GM12878 (cell line): ENCODE measurements at regions not wholly inside any gene's neighbourhood (a gene's known extent, or its start where the extent isn't known, plus 50 kb on each side); places are given as distances from the start of the nearest gene placed in this dataset.

Source experiments
- ATAC-seq: fragments of 200-7000 bp; cut with Tn5 transposase; 3 replicates; pipeline ENCODE4 v1.9.1; 2020; ENCODE audit warnings: mild to moderate bottlenecking, moderate library complexity
- BruUV-seq: library from RNA; stranded (reverse); fragments of 400-500 nt; replicated peaks from 2 replicates; lab custom pipeline; 2021; lab: Mats Ljungman, UMichigan
- CTCF ChIA-PET: fragments of 300-600 bp; sonication (Branson Sonifier 250); formaldehyde crosslinking; extraction: SDS; loops from one replicate; lab custom pipeline; 2021; ENCODE audit warnings: inconsistent platforms; lab: Yijun Ruan, JAX
- POLR2A ChIA-PET: fragments of 350-600 bp; formaldehyde crosslinking; extraction: SDS; loops from one replicate; lab custom pipeline; 2021; ENCODE audit warnings: inconsistent platforms; lab: Charles Lee
- RAD21 ChIA-PET: fragments of 300-600 bp; sonication (Branson Sonifier 250); formaldehyde crosslinking; loops from one replicate; lab custom pipeline; 2023; ENCODE audit warnings: antibody characterized with exemption; ENCODE audit not compliant: unreplicated experiment; lab: Charles Lee
- SMC1A ChIA-PET: fragments of 300-600 bp; sonication (Branson Sonifier 250); formaldehyde crosslinking; loops from one replicate; lab custom pipeline; 2023; ENCODE audit not compliant: unreplicated experiment, uncharacterized antibody; lab: Charles Lee
- DNase-seq: peaks from one replicate; pipeline ENCODE4 v3.0.0-alpha.2; 2011; ENCODE audit warnings: low read depth, low spot score
- FAIRE-seq: peaks from 3 replicates; lab custom pipeline; 2011; peaks lifted over from hg19 to GRCh38; lab: Jason Lieb, UNC
- H2AFZ ChIP-seq: 2 replicates; pipeline ENCODE4 v1.6.0; 2011; ENCODE audit warnings: low read depth, low read length, control low read depth; ENCODE audit not compliant: control insufficient read depth
- H3K27ac ChIP-seq: 2 replicates; pipeline ENCODE4 v1.5.1; 2011; ENCODE audit warnings: control low read depth; ENCODE audit not compliant: control insufficient read depth, insufficient read depth
- H3K27me3 ChIP-seq, 2 experiments: replicated peaks in 1 of 2; 2 replicates each; pipeline versions ENCODE4 v1.6.0 to v1.6.1; 2011; ENCODE audit warnings: low read length in 1 of 2; ENCODE audit not compliant: control insufficient read depth in 2 of 2, insufficient read depth in 2 of 2
- H3K36me3 ChIP-seq, 2 experiments: 2 replicates each; pipeline ENCODE4 v1.5.1; 2011; ENCODE audit warnings: low read length in 1 of 2; ENCODE audit not compliant: control insufficient read depth in 2 of 2, insufficient read depth in 2 of 2
- H3K4me1 ChIP-seq: 2 replicates; pipeline ENCODE4 v1.6.1; 2011; ENCODE audit warnings: mild to moderate bottlenecking, low read length, moderate library complexity, mixed read lengths; ENCODE audit not compliant: control insufficient read depth, insufficient read depth
- H3K4me2 ChIP-seq: 2 replicates; pipeline ENCODE4 v1.6.0; 2011; ENCODE audit warnings: control low read depth; ENCODE audit not compliant: control insufficient read depth, insufficient read depth
- H3K4me3 ChIP-seq: fragments of 200-600 bp; sonication (generic); 2 replicates; pipeline ENCODE4 v1.5.1; 2016
- H3K79me2 ChIP-seq: 2 replicates; pipeline ENCODE4 v1.6.0; 2011; ENCODE audit warnings: low read length; ENCODE audit not compliant: control insufficient read depth, insufficient read depth
- H3K9ac ChIP-seq: 2 replicates; pipeline ENCODE4 v1.8.0; 2011; ENCODE audit warnings: low read length, control low read depth, mixed read lengths; ENCODE audit not compliant: control insufficient read depth, insufficient read depth
- H3K9me3 ChIP-seq: replicated peaks from 3 replicates; pipeline ENCODE4 v1.5.1; 2011; ENCODE audit warnings: mild to moderate bottlenecking, low read length; ENCODE audit not compliant: control insufficient read depth, insufficient read depth
- H4K20me1 ChIP-seq: 2 replicates; pipeline ENCODE4 v1.6.0; 2011; ENCODE audit not compliant: control insufficient read depth, insufficient read depth
- ASH2L ChIP-seq: fragments of 300-600, 200-600 bp; sonication (generic); IDR thresholded peaks from 2 replicates; pipeline ENCODE4 v1.6.1; 2017; ENCODE audit warnings: low read depth, mild to moderate bottlenecking, borderline replicate concordance
- HDGF ChIP-seq: fragments of 450-650 bp; IDR thresholded peaks from 2 replicates; pipeline ENCODE4 v1.6.1; 2016; ENCODE audit warnings: antibody characterized with exemption
- KLF5 ChIP-seq: fragments of 450-650 bp; IDR thresholded peaks from 2 replicates; pipeline ENCODE4 v1.6.1; 2014; ENCODE audit warnings: mild to moderate bottlenecking; ENCODE audit not compliant: partially characterized antibody
- MEF2A ChIP-seq: IDR thresholded peaks from 2 replicates; pipeline ENCODE4 v1.6.1; 2011; ENCODE audit warnings: low read depth, mild to moderate bottlenecking, low read length, moderate library complexity; ENCODE audit not compliant: insufficient read depth
- MTA2 ChIP-seq: fragments of 450-650 bp; IDR thresholded peaks from 2 replicates; pipeline ENCODE4 v1.6.1; 2016; ENCODE audit warnings: low read depth, mild to moderate bottlenecking, moderate library complexity
- TCF7 ChIP-seq: IDR thresholded peaks from 2 replicates; pipeline ENCODE4 v1.6.1; 2014; ENCODE audit warnings: antibody characterized with exemption, borderline replicate concordance
- ZBED1 ChIP-seq: IDR thresholded peaks from 2 replicates; pipeline ENCODE4 v1.6.1; 2016; ENCODE audit warnings: borderline replicate concordance
- ZNF24 ChIP-seq: fragments of 450-650 bp; IDR thresholded peaks from 2 replicates; pipeline ENCODE4 v1.6.1; 2017; ENCODE audit warnings: antibody characterized with exemption, mild to moderate bottlenecking
- ZNF274 ChIP-seq: IDR thresholded peaks from one replicate; pipeline ENCODE4 v1.8.0; 2011; ENCODE audit not compliant: insufficient read length, insufficient read depth
- WGBS: methylation state at CpG from one replicate; pipeline ENCODE4 v1.1.6; 2016; ENCODE audit warnings: low lambda C conversion rate; ENCODE audit not compliant: insufficient replicate concordance, insufficient coverage; ENCODE audit errors: missing lambda C conversion rate; 5-methylcytosine and 5-hydroxymethylcytosine counted together
- in situ Hi-C: fragments of 300-500 bp; cut with MboI; formaldehyde crosslinking; loops from 9 replicates; pipeline ENCODE4 v1.14.3; 2018; ENCODE audit warnings: mixed read lengths
- intact Hi-C: fragments of 100-400 bp; cut with micrococcal nuclease; formaldehyde crosslinking; loops from one replicate; pipeline ENCODE4 v1.14.2; 2022; ENCODE audit not compliant: unreplicated experiment
- TF ChIP-seq, protein P1 (sequence below): IDR thresholded peaks from 2 replicates; pipeline ENCODE4 v1.6.1; 2011; ENCODE audit warnings: borderline replicate concordance, low read depth, mild to moderate bottlenecking, moderate library complexity, low read length; ENCODE audit not compliant: insufficient read depth, poor library complexity, severe bottlenecking
- TF ChIP-seq, protein P2 (sequence below): fragments of 450-650 bp; IDR thresholded peaks from 2 replicates; pipeline ENCODE4 v1.6.1; 2014; ENCODE audit warnings: mild to moderate bottlenecking
- TF ChIP-seq, protein P3 (sequence below): IDR thresholded peaks from 2 replicates; pipeline ENCODE4 v1.6.1; 2012; ENCODE audit warnings: low read depth, low read length, improper control_type of control experiment
- TF ChIP-seq, protein P4 (sequence below), 3 experiments: IDR thresholded peaks in 2 of 3; conservative IDR thresholded peaks in 1 of 3; 2 replicates each; pipeline ENCODE4 v1.5.1; 2011; ENCODE audit warnings: low read depth in 3 of 3, low read length in 3 of 3, mild to moderate bottlenecking in 3 of 3, control low read depth in 2 of 3, moderate library complexity in 2 of 3, inconsistent platforms in 1 of 3, mixed read lengths in 1 of 3; ENCODE audit not compliant: control insufficient read depth in 2 of 3, insufficient read depth in 1 of 3; ENCODE audit errors: extremely low read depth in 1 of 3
- TF ChIP-seq, protein P5 (sequence below): IDR thresholded peaks from 2 replicates; pipeline ENCODE4 v1.6.1; 2011; ENCODE audit warnings: mild to moderate bottlenecking, low read depth, low read length, moderate library complexity; ENCODE audit not compliant: insufficient replicate concordance
- TF ChIP-seq, protein P6 (sequence below): IDR thresholded peaks from 2 replicates; pipeline ENCODE4 v1.6.1; 2012; ENCODE audit warnings: low read depth, low read length, improper control_type of control experiment

DNA sequence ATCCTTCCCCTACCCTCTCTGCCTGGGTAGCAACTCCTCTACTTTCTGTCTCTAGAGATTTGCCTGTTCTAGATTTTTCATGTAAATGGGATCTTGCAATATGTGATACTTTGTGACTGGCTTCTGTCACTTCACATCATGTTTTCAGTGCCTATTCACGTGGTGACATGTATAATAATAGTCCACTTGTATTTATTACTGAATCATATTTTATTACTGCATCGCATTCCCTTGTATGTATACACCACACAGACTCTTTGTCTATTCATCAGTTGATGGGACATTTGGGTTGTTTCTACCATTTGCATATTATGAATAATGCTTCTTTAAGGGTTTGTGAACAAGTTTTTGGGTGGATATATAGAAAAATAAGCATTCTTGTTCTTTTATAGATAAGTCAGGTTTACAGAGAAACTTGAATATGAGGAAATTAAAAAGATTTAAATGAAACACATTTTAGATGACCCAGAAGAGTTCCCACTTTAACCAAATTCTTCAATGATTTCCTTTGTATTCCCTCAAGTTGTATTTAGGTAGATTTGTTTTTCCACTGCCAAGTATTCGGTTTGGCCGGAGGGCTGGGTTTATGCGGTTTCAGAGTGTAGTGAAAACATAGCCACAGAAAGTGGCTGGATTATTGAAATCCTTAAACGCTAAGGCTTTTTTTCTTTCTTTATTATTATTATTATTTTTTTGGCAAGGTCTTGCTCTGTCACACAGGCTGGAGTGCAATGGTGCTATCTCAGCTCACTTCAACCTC is 178.7 kb upstream of the TMTC1 start:
- ChIA-PET CTCF (no interaction called here), RAD21 (no interaction called here), POLR2A (no interaction called here), SMC1A (no interaction called here)
- no TSS peak for BruUV-seq
- Histone ChIP-seq H4K20me1 (no peaks in the 10 kb centered on the region; the same call in 1 of the 2 replicates), H3K79me2 (no peaks in the 10 kb centered on the region), H2AFZ (no peak overlapping the region), H3K9ac (no peak overlapping the region), H3K4me1 (no peaks in the 10 kb centered on the region), H3K27ac (no peak overlapping the region), H3K4me2 (no peak overlapping the region), H3K4me3 (no peak overlapping the region), H3K9me3 (no peaks in the 10 kb centered on the region), H3K36me3 (no peaks in the 10 kb centered on the region), H3K27me3 (no peaks in the 10 kb centered on the region)
- intact Hi-C loops (no loop called here), in situ Hi-C loops (no loop called here)
- FAIRE-seq (no peak), ATAC-seq (no peak), DNase-seq (no peak)
- TF ChIP-seq, protein P1, sequence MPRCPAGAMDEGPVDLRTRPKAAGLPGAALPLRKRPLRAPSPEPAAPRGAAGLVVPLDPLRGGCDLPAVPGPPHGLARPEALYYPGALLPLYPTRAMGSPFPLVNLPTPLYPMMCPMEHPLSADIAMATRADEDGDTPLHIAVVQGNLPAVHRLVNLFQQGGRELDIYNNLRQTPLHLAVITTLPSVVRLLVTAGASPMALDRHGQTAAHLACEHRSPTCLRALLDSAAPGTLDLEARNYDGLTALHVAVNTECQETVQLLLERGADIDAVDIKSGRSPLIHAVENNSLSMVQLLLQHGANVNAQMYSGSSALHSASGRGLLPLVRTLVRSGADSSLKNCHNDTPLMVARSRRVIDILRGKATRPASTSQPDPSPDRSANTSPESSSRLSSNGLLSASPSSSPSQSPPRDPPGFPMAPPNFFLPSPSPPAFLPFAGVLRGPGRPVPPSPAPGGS, result no peak
- TF ChIP-seq TCF7 (no peak), KLF5 (no peak), ZNF274 (no peak), HDGF (no peak), MTA2 (no peak), ZBED1 (no peak), ZNF24 (no peak), ASH2L (no peak), MEF2A (no peak)
- TF ChIP-seq, protein P2, sequence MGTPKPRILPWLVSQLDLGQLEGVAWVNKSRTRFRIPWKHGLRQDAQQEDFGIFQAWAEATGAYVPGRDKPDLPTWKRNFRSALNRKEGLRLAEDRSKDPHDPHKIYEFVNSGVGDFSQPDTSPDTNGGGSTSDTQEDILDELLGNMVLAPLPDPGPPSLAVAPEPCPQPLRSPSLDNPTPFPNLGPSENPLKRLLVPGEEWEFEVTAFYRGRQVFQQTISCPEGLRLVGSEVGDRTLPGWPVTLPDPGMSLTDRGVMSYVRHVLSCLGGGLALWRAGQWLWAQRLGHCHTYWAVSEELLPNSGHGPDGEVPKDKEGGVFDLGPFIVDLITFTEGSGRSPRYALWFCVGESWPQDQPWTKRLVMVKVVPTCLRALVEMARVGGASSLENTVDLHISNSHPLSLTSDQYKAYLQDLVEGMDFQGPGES, result no peak
- TF ChIP-seq, protein P3, sequence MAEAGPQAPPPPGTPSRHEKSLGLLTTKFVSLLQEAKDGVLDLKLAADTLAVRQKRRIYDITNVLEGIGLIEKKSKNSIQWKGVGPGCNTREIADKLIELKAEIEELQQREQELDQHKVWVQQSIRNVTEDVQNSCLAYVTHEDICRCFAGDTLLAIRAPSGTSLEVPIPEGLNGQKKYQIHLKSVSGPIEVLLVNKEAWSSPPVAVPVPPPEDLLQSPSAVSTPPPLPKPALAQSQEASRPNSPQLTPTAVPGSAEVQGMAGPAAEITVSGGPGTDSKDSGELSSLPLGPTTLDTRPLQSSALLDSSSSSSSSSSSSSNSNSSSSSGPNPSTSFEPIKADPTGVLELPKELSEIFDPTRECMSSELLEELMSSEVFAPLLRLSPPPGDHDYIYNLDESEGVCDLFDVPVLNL, result no peak
- TF ChIP-seq, protein P4, sequence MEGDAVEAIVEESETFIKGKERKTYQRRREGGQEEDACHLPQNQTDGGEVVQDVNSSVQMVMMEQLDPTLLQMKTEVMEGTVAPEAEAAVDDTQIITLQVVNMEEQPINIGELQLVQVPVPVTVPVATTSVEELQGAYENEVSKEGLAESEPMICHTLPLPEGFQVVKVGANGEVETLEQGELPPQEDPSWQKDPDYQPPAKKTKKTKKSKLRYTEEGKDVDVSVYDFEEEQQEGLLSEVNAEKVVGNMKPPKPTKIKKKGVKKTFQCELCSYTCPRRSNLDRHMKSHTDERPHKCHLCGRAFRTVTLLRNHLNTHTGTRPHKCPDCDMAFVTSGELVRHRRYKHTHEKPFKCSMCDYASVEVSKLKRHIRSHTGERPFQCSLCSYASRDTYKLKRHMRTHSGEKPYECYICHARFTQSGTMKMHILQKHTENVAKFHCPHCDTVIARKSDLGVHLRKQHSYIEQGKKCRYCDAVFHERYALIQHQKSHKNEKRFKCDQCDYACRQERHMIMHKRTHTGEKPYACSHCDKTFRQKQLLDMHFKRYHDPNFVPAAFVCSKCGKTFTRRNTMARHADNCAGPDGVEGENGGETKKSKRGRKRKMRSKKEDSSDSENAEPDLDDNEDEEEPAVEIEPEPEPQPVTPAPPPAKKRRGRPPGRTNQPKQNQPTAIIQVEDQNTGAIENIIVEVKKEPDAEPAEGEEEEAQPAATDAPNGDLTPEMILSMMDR (IDR thresholded peaks at IDR 0.05 in 2 of 3, conservative IDR thresholded peaks at IDR 0.05 in 1 of 3; ENCODE audit: control insufficient read depth in 2 of 3, extremely low read depth in 1 of 3, insufficient read depth in 1 of 3, low read depth in 3 of 3, low read length in 3 of 3), result no peak
- TF ChIP-seq, protein P5, sequence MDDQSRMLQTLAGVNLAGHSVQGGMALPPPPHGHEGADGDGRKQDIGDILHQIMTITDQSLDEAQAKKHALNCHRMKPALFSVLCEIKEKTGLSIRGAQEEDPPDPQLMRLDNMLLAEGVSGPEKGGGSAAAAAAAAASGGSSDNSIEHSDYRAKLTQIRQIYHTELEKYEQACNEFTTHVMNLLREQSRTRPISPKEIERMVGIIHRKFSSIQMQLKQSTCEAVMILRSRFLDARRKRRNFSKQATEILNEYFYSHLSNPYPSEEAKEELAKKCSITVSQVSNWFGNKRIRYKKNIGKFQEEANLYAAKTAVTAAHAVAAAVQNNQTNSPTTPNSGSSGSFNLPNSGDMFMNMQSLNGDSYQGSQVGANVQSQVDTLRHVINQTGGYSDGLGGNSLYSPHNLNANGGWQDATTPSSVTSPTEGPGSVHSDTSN, result no peak
- TF ChIP-seq, protein P6, sequence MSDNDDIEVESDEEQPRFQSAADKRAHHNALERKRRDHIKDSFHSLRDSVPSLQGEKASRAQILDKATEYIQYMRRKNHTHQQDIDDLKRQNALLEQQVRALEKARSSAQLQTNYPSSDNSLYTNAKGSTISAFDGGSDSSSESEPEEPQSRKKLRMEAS, result no peak
- 70% methylated on average over 6 of the region's 6 CpGs for WGBS
